ENCODE measurements at regions not wholly inside any gene's neighbourhood (a gene's known extent, or its start where the extent isn't known, plus 50 kb on each side); places are given as distances from the start of the nearest gene placed in this dataset.

DNA sequence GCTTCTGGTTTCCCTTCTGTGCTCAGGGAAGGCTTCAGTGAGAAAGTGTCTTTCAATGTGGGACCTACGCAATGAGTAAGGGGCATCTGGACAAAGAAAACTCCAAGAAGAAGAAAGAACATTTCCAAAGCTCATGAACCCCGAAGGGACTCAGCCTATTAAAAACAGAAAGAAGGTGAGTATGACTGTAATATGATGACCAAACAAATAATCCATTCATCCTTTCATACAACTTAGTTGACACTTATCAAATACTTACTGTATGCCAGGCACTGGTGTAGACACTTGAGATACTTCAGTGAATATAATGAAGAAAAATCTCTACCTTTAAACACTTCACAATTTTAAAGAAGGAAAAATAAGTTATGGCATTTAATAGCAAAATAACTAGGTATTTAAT is 1054.2 kb upstream of the FOXG1 start:
- no peak overlapping the region for H3K4me3 ChIP-seq (ENCODE audit: low read depth, low read length)
- TF ChIP-seq, protein P1, sequence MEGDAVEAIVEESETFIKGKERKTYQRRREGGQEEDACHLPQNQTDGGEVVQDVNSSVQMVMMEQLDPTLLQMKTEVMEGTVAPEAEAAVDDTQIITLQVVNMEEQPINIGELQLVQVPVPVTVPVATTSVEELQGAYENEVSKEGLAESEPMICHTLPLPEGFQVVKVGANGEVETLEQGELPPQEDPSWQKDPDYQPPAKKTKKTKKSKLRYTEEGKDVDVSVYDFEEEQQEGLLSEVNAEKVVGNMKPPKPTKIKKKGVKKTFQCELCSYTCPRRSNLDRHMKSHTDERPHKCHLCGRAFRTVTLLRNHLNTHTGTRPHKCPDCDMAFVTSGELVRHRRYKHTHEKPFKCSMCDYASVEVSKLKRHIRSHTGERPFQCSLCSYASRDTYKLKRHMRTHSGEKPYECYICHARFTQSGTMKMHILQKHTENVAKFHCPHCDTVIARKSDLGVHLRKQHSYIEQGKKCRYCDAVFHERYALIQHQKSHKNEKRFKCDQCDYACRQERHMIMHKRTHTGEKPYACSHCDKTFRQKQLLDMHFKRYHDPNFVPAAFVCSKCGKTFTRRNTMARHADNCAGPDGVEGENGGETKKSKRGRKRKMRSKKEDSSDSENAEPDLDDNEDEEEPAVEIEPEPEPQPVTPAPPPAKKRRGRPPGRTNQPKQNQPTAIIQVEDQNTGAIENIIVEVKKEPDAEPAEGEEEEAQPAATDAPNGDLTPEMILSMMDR (IDR thresholded peaks at IDR 0.05; ENCODE audit: low read depth, low read length), result no peak

- H3K4me3 ChIP-seq (ENCODE audit: low read depth, low read length), result no peak overlapping the region
- TF ChIP-seq, protein P1 (IDR thresholded peaks at IDR 0.05; ENCODE audit: low read depth, low read length), result no peak
Observed at GRCh38 chr14:27715561-27715960, 1051.0 kb upstream of the FOXG1 start.

GRCh38 chr14:27721760-27722159 is 1044.8 kb upstream of the FOXG1 start:
- H3K4me3 ChIP-seq (ENCODE audit: low read depth, low read length), result no peak overlapping the region
- TF ChIP-seq, protein P1 (IDR thresholded peaks at IDR 0.05; ENCODE audit: low read depth, low read length), result no peak

DNA sequence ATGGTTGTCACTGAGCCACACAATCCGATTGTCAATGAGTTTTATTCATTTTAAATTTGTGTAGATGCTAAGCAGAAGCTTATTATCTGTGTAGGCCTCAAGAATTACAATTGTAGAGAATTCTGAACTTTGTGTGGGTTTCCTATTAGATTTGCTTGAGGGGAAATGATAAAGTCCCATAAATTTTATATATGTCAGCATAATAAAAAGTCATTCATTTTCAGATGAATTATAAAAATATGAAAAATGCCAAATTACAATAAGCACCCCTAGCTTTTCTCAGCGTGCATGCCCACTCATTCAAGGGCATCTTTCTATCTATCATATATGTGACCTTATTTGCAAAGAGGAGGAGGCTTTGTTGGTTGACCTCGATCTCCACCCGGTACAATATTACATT is 1041.1 kb upstream of the FOXG1 start:
- TF ChIP-seq, protein P1 (IDR thresholded peaks at IDR 0.05; ENCODE audit: low read depth, low read length), result no peak

DNA sequence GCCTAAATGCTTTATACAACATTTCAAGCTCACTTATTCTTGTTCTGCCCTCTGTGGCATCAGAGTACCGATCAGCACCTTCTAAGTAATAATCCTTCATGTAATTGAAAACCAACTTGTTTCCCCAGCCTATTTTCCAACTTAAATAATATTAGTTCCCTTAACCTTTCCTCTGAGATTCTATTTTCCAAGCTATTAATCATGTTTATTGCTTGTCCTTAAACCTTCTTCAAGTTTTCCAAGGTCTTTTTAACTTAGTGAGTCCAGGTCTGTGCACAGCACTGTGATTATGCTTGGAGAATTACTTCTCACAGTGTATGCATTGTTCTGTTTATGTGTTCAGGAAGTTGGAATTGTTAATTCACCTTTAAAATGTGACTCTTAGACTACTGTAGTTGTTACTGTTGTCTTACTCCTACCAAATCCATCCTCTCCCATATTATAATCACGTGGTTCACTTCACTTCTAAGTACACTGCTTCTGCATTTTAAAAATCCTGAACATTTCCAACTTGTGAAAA is 1039.3 kb upstream of the FOXG1 start:
- TF ChIP-seq, protein P1 (IDR thresholded peaks at IDR 0.05; ENCODE audit: low read depth, low read length), result no peak
- H3K4me3 ChIP-seq (ENCODE audit: low read depth, low read length), result no peak overlapping the region

More for the DNA sequence above, 1041.1 kb upstream of the FOXG1 start:
- H3K4me3 ChIP-seq (ENCODE audit: low read depth, low read length), result no peak overlapping the region

- TF ChIP-seq, protein P1 (IDR thresholded peaks at IDR 0.05; ENCODE audit: low read depth, low read length), result no peak
- H3K4me3 ChIP-seq (ENCODE audit: low read depth, low read length), result no peak overlapping the region
Observed at GRCh38 chr14:27730204-27730603, 1036.4 kb upstream of the FOXG1 start.

DNA sequence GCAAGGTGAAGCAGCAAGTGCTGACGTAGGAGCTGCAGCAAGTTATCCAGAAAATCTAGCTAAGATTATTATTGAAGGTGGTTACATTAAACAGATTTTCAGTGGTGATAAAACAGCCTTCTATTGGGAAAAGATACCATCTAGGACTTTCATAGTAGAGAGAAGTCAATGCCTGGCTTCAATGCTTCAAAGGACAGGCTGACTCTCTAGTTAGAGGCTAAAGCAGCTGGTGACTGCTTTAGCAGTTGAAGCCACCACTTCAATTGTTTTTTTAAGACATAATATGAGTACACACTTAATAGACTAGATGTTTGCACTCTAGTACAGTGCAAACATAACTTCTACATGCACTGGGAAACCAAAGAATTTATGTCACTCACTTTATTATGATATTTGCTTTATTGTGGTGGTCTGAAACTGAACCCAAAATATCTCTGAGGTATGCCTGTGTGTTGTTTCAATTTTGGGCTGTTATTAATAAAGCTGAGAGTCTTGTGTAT is 1026.9 kb upstream of the FOXG1 start:
- no peak overlapping the region for H3K4me3 ChIP-seq (ENCODE audit: low read depth, low read length)
- TF ChIP-seq, protein P1 (IDR thresholded peaks at IDR 0.05; ENCODE audit: low read depth, low read length), result no peak
